ENCODE measurements at regions not wholly inside any gene's neighbourhood (a gene's known extent, or its start where the extent isn't known, plus 50 kb on each side); places are given as distances from the start of the nearest gene placed in this dataset.

DNA sequence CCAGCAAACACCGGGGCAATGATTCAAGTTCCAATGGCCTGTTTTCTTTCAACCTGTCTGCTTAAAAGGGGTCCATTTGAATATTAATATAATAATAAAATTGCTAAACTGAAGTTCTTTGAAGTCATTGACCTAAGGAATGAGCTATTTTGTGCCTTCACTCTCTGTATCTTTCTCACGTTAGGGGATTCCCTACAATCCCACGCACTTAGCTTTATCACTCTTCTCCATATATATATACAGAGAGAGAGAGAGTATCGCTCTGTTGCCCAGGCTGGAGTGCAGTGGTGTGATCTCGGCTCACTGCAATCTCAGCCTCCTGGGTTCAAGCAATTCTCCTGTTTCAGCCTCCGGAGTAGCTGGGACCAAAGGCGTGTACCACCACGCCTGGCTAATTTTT lies 83.9 kb upstream of the NWD2 start:
- no peak overlapping the region for H3K4me3 ChIP-seq
- DNase-seq, result no peak
- no peaks in the 10 kb centered on the region for H3K27me3 ChIP-seq (replicated peaks in 1 of 7)
- H3K4me1 ChIP-seq, result no peaks in the 10 kb centered on the region
- H3K9me3 ChIP-seq, result no peaks in the 10 kb centered on the region
- intact Hi-C loops (cut with DNase I; ENCODE audit: low total_unique reads), result no loop called here
- TF ChIP-seq POLR2AphosphoS5 (IDR thresholded peaks at IDR 0.05), result no peak
- TF ChIP-seq, protein P1, sequence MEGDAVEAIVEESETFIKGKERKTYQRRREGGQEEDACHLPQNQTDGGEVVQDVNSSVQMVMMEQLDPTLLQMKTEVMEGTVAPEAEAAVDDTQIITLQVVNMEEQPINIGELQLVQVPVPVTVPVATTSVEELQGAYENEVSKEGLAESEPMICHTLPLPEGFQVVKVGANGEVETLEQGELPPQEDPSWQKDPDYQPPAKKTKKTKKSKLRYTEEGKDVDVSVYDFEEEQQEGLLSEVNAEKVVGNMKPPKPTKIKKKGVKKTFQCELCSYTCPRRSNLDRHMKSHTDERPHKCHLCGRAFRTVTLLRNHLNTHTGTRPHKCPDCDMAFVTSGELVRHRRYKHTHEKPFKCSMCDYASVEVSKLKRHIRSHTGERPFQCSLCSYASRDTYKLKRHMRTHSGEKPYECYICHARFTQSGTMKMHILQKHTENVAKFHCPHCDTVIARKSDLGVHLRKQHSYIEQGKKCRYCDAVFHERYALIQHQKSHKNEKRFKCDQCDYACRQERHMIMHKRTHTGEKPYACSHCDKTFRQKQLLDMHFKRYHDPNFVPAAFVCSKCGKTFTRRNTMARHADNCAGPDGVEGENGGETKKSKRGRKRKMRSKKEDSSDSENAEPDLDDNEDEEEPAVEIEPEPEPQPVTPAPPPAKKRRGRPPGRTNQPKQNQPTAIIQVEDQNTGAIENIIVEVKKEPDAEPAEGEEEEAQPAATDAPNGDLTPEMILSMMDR (IDR thresholded peaks at IDR 0.05 in 8 of 11, conservative IDR thresholded peaks at IDR 0.05 in 3 of 11), result no peak
- no peak for TF ChIP-seq POLR2A (IDR thresholded peaks at IDR 0.05)
- no peak overlapping the region for H3K27ac ChIP-seq
- 70 to 92% (median 82%) methylated on average over 8 of the region's 8 CpGs for WGBS, 5 donors
- no peaks in the 10 kb centered on the region for H3K36me3 ChIP-seq

DNA sequence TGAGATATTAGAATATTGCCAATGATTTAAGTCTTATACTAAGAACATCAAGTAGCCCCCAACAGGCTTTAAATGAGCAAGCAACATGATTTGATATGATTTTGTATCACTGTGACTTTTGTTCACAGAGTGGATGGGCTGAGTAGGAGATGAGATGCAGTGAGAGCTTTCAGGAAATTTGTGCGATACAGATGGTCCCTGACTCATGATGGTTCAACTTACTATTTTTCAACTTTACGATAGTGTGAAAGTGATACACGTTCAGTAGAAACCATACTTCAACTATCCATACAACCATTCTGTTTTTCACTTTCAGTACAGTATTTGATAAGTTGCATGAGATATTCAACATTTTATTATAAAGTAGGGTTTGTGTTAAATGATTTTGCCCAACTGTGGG lies 78.7 kb upstream of the NWD2 start:
- intact Hi-C loops (cut with DNase I; ENCODE audit: low total_unique reads), result no loop called here
- no peaks in the 10 kb centered on the region for H3K4me1 ChIP-seq
- no peak for DNase-seq
- H3K27me3 ChIP-seq (replicated peaks in 1 of 7), result no peaks in the 10 kb centered on the region
- no peak overlapping the region for H3K27ac ChIP-seq
- no peaks in the 10 kb centered on the region for H3K36me3 ChIP-seq
- no peaks in the 10 kb centered on the region for H3K9me3 ChIP-seq
- WGBS, 5 donors, result 69 to 94% (median 88%) methylated on average over 3 of the region's 3 CpGs
- no peak for TF ChIP-seq POLR2A (IDR thresholded peaks at IDR 0.05)
- TF ChIP-seq, protein P1 (IDR thresholded peaks at IDR 0.05 in 8 of 11, conservative IDR thresholded peaks at IDR 0.05 in 3 of 11), result no peak
- no peak for TF ChIP-seq POLR2AphosphoS5 (IDR thresholded peaks at IDR 0.05)
- H3K4me3 ChIP-seq, result no peak overlapping the region

DNA sequence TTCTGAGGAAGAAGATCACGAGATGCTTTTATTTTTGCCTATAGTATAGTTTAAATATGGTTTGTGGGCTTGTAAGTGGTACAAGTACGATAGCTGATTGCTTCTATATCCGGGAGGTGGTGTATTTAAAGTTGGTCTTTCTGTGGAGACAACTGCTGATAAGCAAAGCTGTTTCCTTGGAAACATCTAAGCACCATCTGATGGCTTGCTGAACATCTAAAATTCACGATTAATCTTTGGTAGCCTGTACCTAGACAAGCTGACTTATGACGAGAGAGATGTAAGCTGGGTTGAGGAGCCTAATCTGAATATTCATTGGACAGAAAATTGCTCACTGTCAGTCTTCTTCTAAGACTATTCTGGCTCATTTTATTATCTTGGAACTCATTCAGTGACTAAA lies 74.6 kb upstream of the NWD2 start:
- 75 to 85% (median 78%) methylated on average over 5 of the region's 5 CpGs for WGBS, 5 donors
- H3K27ac ChIP-seq, result no peak overlapping the region
- TF ChIP-seq POLR2AphosphoS5 (IDR thresholded peaks at IDR 0.05), result no peak
- no peak for TF ChIP-seq POLR2A (IDR thresholded peaks at IDR 0.05)
- TF ChIP-seq, protein P1 (IDR thresholded peaks at IDR 0.05 in 8 of 11, conservative IDR thresholded peaks at IDR 0.05 in 3 of 11), result no peak
- H3K36me3 ChIP-seq, result no peaks in the 10 kb centered on the region
- no peaks in the 10 kb centered on the region for H3K27me3 ChIP-seq (replicated peaks in 1 of 7)
- H3K9me3 ChIP-seq, result no peaks in the 10 kb centered on the region
- intact Hi-C loops (cut with DNase I; ENCODE audit: low total_unique reads), result no loop called here
- no peak for DNase-seq
- no peaks in the 10 kb centered on the region for H3K4me1 ChIP-seq
- no peak overlapping the region for H3K4me3 ChIP-seq

DNA sequence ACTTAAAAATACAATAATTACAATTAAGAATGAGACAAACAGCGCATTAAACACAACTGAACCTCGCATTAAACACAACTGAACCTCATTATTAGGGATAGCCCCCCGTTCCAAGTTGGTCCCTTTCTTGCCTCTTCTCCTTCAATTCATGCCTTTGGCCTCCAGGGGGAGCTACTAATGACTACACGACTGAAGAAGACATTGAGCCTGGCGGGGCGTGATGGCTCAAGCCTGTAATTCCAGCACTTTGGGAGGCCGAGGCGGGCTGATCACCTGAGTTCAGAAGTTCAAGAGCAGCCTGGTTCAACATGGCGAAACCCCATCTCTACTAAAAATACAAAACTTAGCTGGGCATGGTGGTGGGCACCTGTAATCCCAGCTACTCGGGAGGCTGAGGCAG lies 56.4 kb upstream of the NWD2 start:
- Histone ChIP-seq H3K27ac (no peak overlapping the region), H3K27me3 (replicated peaks in 1 of 7) (no peaks in the 10 kb centered on the region), H3K36me3 (no peaks in the 10 kb centered on the region), H3K4me1 (no peaks in the 10 kb centered on the region), H3K4me3 (no peak overlapping the region), H3K9me3 (peaks cover 0 to 9% (median 0%) of the 10 kb centered on the region in 8 donors)
- DNase-seq, result no peak
- intact Hi-C loops (cut with DNase I; ENCODE audit: low total_unique reads), result no loop called here
- 76 to 83% (median 79%) methylated on average over 10 of the region's 10 CpGs for WGBS, 5 donors
- TF ChIP-seq, protein P1 (IDR thresholded peaks at IDR 0.05 in 8 of 11, conservative IDR thresholded peaks at IDR 0.05 in 3 of 11), result no peak
- TF ChIP-seq POLR2AphosphoS5 (IDR thresholded peaks at IDR 0.05) (no peak), POLR2A (IDR thresholded peaks at IDR 0.05) (no peak)

Small RNAs in the stretch of these regions (microRNA-seq; reads per million reads assigned to microRNA genes)
- gene MIR1255B1, result 0 reads per million in 3 donors
